ENCODE measurements at regions not wholly inside any gene's neighbourhood (a gene's known extent, or its start where the extent isn't known, plus 50 kb on each side); places are given as distances from the start of the nearest gene placed in this dataset.
"Not testable (repeated sequence)": the region's sequence is repeated elsewhere in the genome, so short reads cannot be mapped to it uniquely, and the experiment has no call there.

DNA sequence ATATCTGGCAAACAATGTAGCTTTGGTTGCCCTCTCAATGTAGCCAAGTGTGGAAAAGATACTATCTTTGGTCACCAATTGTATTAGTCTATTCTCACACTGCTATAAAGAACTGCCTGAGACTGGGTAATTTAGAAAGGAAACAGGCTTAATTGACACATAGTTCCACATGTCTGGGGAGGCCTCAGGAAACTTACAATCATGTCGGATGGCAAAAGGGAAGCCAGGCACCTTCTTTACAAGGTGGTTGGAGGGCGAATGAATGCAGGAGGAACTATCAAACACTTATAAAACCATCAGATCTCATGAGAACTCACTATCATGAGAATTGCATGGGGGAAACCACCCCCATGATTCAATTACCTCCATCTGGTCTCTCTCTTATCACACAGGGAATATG, 133.1 kb upstream of the TBCA start:
- DNase-seq (ENCODE audit: low read depth): no peak

DNA sequence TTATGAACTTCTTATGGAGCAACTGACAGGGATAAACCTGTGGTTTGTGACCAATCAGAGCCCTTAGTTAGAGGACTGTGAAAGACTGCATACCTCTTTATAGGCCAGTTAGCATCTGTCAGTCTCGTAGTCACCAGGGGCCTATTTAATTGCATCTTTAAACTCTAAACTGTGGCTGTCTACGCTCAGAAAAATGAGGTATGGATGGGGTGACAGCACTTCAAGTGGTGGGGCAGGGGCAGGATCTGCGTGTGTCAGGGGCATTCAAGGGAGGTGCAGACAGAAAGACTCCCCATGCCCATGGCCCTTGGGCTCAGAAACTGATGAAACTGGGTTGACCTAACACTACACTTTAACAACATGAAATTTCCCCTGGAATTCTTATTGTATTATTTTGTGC, 132.6 kb upstream of the TBCA start:
- no peak for DNase-seq (ENCODE audit: low read depth)

DNA sequence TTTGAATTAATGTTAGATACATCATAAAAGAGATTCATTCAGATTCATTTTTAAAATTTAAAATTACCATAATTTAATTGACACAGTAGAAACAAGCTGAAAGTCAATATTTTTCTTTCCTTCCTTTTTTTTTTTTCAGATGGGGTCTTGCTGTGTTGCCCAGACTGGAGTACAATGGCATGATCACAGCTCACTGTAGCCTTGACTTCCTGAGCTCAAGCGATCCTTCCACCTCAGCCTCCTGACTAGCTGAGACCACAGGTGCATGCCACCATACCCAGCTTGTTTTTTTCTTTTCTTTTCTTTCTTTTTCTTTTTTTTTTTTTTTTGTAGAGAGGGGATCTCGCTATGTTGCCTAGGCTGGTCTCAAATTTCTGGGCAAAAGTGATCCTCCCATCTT, 131.6 kb upstream of the TBCA start:
- DNase-seq (ENCODE audit: low read depth): no peak

DNA sequence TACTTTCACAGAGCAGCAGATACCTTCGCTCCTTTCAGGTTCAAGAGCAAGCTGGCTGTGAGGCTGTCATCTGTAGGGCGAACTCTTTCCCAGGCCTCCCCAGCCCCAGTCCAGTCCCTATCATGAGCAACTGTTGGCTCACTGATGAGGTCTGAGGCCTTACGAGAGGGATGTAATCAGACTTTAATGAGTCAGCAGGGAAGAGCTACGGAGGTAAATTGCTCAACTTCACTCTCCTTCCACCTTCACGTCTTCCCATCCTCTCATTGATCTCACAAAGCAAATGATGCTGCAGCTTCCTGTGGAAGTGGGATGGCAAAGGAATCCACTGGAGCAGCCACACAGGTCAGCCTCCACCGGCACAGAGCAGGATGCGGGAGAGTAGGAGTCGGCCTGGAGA, 130.7 kb upstream of the TBCA start:
- DNase-seq (ENCODE audit: low read depth): peak; percentile 87

DNA sequence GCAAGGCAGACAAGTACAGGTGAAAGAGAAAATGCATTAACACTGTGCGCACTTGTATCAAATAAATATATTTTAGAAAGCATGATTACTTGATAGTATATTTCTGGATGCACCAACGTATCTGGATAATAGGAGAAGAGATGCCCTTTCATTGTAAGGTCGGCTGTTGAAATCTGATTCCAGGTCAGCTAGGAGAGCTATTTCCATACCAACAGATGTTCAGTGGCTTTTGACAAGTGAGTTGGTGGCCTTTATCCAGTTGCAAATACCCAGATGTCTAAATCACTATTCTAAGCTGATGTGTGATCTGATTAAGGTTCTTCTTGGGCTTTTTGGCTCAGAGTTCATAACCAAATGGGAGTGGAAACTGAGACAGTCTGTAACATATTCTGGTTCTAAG, 128.2 kb upstream of the TBCA start:
- no peak for DNase-seq (ENCODE audit: low read depth)

DNA sequence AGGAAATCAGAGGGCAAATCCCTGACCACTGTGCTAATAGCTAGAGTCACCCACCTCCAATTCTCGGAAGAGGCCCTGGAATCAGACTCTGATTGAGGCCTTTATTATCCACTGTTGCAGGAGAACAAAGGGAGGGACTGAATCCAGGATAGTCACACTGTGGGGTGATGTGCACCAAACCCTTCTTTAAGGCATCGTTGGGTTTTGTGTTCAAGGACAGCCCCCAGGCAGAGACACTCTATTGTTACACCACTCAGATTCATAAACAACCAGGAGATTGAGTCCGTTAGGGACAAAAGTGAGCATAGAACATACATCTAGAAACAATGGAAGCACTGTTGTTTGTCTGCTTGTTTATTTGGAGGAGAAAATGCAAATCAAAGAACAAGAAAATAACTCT, 124.6 kb upstream of the TBCA start:
- DNase-seq (ENCODE audit: low read depth): no peak

DNA sequence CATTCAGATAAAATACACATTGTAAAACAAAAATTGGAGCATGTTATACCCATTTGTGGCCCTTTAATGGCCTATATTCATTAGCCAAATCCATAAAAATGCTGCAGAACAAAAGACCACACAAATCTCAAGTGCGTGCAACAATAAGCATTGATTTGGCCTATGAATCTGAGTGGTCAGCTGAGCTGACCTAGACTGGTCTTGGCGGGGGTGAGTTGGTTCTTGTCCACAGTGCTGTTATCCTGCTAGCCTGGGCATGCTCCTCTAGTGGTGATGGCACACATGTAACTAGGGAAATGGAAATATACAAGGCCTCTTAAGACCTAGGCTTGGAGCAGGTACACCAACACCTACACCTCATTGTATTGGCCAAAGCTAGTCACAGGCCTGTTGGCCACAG, 122.2 kb upstream of the TBCA start:
- no peak for DNase-seq (ENCODE audit: low read depth)

DNA sequence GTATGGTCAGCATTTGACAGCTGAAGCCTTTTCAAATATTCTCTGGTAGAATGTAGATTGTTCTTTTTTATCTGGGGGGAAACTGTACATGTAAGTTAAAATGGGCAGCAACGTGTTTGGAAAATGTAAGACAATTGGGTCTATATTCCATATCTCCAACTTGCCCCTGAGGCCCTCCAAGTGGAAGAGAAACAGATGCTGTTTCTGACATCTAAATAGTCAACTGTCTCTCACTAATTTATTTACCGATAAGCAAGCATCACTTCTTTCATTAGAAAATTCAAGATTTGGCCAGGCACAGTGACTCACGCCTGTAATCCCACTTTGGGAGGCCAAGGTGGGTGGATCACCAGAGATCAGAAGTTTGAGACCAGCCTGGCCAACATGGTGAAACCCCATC, 120.2 kb upstream of the TBCA start:
- no peak for DNase-seq (ENCODE audit: low read depth)

DNA sequence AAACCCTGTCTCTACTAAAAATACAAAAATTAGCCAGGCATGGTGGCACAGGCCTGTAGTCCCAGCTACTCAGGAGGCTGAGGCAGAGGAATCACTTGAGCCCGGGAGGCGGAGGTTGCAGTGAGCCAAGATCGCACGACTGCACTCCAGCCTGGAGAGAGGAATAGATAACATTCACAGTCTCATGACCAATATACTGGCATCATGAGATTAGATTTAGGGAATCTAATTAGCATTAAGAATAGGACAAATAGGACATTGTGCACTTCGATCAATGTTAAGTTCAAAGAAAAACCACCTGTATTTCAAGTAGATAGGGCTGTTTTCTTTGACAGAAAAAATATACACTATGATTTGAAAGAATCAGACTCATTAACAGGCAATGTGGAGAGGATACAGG, 118.0 kb upstream of the TBCA start:
- DNase-seq (ENCODE audit: low read depth): not testable (repeated sequence)

DNA sequence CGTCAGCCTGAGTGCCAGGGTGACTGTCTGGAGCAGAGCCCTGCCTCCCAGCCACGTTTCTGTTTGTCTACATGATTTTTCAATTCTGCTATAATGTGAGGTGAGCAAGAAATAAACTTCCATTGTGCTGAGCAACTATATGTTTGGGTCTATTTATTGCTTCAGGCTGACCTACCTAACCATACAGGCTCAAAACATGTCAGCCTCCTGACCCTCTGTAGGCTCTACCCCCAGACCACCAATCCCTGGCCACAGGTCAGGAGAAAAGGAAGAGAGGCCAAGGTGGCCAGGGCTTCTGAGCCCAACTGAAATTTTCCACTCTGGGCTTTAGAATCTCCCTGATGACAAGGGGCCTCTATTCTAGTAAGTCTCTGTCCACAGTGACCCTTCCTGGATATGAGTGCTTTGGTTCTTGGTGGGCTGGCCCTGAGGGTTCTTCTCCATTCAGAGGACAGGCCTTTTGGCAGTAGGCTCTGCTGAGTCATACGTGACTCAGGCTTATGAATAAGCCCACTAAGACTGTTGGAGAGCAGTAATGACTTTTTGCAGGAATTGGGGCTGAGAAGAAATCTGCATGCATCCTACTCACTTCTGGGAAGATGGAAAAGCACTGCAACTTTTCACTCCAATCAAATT, 117.2 kb upstream of the TBCA start:
- DNase-seq (ENCODE audit: low read depth): peak; percentile 99

DNA sequence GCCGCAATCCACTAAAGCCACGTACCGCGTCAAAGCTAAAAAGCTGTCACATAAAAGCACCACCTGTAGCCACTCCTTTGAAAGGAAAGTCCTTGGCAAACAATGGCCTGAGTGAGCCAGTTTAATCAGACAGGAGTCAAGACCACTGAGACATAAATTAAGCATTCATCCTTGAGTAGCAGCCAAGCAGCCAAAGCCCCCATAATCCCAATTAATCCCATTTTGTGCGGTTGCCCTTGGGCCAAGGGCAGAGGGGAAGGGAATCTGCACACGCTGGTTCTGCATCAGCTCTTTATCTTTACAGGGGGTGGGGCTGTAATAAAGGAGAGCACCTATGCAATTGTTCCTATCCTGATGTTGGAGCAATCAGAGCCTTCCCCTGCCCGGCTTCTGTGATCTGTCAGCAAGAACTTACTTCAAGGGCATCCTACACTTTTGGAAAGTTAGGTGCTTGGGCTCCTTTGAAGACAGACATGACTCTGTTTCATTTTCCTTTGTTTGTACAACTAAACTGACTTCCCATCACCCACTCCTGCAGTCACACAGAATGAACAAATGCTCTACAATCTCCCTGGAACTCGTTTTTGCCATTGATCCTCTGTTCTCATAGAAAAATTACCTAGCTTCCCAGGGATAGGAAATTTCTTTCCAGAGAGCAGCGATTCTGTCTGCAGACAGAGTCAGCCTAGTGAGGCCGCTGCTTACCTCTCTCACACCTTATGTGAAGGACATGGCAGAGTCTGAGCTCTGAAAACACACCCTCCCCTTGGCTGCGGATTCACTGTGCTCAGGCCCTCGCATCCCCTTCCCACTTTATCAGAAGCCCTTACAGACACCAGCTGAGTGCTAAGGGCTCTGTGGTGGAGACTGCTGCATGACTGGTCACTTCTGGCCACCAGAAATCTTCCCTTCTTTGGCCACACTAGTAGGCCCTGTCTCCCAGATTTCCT, 116.2 kb upstream of the TBCA start:
- DNase-seq (ENCODE audit: low read depth): no peak

DNA sequence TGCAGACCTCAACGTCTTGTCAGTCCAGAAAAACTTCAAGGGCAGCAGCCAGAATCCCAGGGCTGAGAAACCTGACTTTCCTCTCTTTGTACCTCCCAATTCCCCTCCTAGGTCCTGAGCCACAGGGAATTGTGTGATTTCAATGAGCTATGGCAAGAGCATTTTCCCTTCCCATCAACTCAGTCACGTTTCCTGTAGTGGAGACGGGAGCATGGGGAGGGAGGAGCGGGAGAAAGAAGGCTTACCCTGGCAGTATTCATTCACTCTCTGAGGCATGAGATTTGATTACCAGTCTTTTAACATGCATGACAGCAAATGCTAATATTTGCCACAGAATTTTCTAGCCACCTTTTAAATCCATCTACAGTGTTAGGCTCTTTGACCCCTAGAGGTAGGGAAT, 109.4 kb upstream of the TBCA start:
- DNase-seq (ENCODE audit: low read depth): no peak

DNA sequence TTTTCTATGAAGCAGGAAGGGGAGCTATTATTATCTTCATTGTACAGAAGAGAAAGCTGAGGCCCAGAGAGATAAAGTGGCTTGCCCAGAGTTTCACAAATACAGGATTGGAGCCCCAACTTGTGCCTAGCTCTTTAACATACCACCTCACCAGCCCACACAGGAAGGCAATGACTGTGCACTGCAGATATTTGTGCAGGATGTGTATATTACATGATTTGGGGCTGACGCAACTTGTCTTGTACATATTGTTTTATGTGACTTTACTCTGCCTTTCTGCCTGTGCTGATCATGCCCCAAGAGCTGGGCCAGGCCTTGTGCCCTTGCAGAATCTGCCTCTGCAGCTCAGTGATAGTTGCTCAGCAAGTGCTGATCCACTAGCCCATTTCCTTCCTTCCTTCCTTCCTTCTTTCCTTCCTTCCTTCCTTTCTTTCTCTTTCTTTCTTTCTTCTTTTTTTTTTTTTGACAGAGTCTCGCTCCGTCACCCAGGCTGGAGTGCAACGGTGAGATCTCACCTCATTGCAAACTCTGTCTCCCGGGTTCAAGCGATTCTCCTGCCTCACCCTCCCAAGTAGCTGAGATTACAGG, 106.6 kb upstream of the TBCA start:
- DNase-seq (ENCODE audit: low read depth): peak; percentile 89

DNA sequence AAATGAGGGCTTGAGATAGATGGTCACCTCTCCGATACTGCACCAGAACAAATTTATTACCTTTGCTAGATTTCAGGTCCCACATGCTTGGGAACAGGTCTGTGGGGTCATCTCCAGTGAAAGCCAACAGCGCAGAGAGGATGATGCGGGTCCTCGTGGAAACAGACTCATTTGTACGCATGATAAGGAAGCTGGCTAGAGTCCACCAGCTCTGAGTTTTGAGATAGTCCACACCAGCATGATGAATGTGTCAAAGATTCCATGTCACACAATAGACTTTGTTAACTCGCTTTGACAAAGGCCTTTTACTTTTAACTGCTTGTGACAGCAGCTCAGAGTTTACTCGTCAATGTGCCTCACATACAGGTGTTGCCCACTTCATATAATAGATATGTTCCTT, 105.4 kb upstream of the TBCA start:
- no peak for DNase-seq (ENCODE audit: low read depth)

DNA sequence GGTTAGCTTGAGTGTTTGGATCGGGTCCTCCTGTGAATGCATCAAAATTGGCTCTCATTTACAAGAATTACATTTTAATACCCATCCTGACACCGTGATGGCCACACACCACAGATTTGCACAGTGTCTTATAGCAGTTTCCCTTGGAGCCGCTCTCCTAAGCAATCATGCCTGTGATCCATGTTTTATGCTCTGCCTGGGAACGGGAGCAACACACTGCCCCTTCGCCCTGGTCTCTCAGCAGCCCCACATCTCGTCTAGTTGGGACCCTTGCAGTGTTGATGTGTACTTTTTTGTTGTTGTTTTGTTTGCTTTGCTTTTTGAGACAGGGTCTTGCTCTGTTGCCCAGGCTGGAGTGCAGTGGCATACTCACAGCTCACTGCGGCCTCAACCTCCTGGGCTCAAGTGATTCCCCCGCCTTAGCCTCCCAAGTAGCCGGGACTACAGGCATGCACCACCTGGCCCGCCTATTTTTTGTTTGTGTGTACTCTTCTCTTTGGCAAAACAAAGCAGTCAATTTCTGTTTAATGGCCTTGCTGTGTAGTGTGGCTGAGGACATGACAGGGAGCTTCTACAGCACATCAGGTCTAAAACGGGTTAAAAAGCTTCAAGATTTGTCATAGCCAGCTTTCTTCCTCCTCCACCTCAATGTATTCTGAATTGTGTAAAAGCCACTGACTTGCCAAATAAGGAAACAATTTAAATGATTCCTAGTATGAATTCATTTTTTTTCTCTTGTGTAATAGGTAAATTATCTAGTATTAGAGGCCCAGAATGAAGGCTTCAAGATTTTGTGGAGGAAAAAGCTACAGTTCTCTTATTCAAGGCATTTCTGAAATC, 101.6 kb upstream of the TBCA start:
- no peak for DNase-seq (ENCODE audit: low read depth)

DNA sequence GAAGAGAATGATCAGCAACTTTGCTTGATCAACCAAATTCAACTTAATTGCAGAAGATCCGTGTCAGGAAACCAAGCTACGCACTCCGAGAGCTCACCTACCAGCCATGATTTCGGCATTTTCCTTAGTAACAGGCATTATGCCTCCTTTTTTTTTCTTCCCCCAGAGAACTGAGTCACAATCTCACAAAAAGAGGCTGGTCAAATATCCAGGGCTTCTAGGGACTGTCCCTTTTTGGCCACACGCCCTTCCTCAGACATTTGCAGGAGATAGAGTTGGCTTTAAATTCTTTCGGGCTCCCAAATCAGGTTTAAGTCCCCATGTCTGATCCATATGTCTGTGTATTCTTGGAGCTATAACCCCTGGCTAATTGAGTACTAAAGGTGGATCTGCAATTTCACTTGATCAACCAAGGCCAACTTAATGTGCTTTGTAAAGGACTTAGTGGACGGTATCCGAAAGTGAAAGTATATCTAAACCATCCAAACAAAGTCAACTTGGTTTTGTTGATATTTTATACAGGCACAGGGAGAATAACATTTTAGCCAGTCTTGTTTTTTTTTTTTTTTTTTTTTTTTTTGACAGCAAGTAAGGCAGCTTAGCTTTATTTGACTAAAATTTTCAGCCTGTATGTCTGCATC, 100.8 kb upstream of the TBCA start:
- no peak for DNase-seq (ENCODE audit: low read depth)

DNA sequence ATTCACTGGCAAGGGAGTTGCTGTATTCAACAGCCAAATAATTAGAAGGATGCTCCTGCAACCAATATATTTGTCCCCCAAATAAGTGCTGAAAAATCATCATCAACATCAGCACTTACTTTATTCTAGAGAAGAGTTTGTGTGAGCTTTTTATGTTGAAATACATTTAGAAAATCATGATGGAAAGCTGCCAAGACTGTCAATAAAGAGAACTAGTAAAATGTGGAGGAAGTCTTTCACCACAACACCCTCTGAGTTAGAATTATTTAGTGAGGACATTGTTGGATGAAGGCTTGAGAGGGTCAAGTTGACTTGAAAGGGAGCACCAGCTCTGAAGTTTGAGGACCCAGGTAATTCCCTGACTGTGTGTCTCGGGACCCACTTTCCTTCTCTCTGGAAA, 100.2 kb upstream of the TBCA start:
- no peak for DNase-seq (ENCODE audit: low read depth)

DNA sequence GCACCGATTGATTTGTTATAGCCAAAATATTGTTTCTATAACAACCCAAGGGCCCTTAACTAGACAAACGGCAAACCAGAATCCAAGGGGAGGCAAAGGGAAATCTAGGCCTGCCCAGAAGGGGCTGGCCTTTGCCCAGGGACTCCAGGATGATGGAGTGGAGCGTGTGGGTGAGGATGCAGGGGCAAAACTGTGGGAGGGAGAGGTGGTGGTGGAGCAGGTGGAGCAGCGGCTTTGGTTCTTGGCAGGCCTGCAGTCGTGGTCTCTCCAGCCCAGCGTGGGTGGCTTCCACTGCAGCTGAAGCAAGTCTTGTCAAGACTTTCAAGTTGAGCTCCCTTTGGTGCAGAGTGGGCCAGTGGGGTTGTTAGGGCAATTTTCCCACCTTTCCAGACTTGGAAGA, 98.6 kb upstream of the TBCA start:
- DNase-seq (ENCODE audit: low read depth): no peak

DNA sequence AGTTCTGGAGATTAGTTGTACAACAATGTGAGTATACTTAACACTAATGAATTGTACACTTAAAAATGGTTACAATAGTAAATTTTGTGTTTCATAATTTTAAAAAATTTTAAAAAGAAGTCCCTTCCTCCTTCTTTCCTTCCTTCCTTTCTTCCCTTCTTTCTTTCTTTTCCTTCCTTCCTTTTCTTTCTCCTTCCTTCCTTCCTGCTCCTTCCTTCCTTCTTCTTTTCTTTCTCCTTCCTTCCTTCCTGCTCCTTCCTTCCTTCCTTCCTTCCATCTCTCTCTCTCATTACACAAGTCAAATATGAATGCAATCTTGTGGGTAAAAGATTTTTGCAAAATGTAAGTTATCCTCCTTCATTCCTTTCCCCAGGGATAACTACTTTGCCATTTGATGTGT, 97.1 kb upstream of the TBCA start:
- DNase-seq (ENCODE audit: low read depth): no peak

DNA sequence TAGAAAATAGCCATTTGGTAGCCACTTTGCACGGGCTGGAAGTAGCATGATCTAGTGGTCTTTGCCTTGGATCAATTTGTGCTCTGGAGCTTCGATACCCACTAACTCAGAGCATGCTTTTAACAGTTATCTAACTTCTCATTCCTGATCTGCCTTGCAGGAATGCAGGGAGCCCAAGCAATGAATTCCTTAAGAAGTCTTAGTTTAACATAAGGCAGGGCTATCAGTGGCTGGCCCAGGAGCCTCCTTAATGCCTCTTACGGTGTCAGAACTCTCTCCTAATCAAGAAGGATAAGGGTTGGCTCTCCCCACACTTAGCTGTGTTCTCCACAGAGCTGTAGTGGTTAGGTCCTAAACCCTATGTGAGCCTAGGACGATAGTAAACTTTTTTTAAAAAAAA, 95.8 kb upstream of the TBCA start:
- no peak for DNase-seq (ENCODE audit: low read depth)

DNA sequence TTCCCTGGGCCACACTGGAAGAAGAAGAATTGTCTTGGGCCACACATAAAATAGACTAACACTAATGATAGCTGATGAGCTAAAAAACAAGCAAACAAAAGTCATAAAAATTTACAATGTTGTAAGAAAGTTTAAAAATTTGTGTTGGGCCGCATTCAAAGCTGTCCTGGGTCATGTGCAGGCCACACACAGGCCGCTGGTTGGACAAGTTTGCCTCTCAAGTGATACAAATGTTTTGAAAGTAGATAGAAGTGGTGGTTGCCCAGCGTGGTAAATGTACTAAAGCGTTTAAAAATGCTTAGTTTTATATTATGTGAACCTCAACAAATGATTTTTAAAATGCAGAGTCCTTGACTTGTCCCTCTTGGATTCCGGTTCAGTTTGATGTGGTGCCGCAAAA, 94.9 kb upstream of the TBCA start:
- no peak for DNase-seq (ENCODE audit: low read depth)
